ENCODE measurements at regions not wholly inside any gene's neighbourhood (a gene's known extent, or its start where the extent isn't known, plus 50 kb on each side); places are given as distances from the start of the nearest gene placed in this dataset.
"Not testable (repeated sequence)": the region's sequence is repeated elsewhere in the genome, so short reads cannot be mapped to it uniquely, and the experiment has no call there.

DNA sequence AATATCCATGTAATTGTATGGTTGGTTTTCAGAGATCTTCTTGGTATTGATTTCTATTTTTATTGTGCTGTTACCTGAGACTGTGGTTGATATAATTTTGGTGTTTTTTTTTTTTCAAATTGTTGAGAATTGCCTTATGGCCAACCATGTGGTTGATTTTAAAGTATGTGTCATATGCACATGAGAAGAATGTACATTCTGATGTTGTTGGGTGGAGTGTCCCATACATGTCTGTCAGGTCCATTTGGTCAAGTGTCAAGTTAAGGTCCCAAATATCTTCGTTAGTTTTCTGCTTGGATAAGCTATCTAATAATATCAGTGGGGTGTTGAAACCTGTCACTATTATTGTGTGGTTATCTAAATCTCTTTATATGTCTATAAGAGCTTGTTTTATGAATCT is 160.0 kb upstream of the ITGA1 start:
- no peaks in the 10 kb centered on the region for H3K4me1 ChIP-seq (replicated peaks)
- H3K27ac ChIP-seq = no peak overlapping the region
- H3K27me3 ChIP-seq (replicated peaks; ENCODE audit: insufficient read depth) = no peaks in the 10 kb centered on the region
- no peak overlapping the region for H3K4me3 ChIP-seq
- H3K9me3 ChIP-seq = no peaks in the 10 kb centered on the region
- 63% methylated on average over 1 of the region's 1 CpG for WGBS
- intact Hi-C loops (cut with DNase I) = no loop called here
- DNase-seq (ENCODE audit: low spot score) = no peak
- H3K36me3 ChIP-seq = no peaks in the 10 kb centered on the region
- TF ChIP-seq, protein P1, sequence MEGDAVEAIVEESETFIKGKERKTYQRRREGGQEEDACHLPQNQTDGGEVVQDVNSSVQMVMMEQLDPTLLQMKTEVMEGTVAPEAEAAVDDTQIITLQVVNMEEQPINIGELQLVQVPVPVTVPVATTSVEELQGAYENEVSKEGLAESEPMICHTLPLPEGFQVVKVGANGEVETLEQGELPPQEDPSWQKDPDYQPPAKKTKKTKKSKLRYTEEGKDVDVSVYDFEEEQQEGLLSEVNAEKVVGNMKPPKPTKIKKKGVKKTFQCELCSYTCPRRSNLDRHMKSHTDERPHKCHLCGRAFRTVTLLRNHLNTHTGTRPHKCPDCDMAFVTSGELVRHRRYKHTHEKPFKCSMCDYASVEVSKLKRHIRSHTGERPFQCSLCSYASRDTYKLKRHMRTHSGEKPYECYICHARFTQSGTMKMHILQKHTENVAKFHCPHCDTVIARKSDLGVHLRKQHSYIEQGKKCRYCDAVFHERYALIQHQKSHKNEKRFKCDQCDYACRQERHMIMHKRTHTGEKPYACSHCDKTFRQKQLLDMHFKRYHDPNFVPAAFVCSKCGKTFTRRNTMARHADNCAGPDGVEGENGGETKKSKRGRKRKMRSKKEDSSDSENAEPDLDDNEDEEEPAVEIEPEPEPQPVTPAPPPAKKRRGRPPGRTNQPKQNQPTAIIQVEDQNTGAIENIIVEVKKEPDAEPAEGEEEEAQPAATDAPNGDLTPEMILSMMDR (IDR thresholded peaks at IDR 0.05) = no peak
- TF ChIP-seq POLR2A (IDR thresholded peaks at IDR 0.05) (no peak), POLR2AphosphoS5 (IDR thresholded peaks at IDR 0.05) (no peak)

DNA sequence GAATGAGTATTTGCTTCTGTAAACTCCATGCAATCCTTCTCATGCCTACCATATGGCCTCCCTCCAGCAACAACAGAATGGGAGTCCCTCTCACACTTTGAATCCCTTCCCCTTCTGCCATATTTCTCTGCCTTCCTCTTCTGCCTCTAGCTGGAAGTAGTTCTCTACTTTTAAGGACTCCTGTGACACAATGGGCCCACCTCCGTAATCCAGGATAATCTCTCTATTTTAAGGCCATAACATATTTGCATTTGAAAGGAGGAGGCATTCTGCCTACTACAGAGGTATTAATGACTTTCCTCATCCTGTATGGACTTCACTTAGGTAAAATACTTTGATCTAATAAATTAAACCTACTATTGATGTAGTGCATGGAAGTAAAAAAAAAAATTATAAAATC is 155.4 kb upstream of the ITGA1 start:
- WGBS = 96% methylated on average over 1 of the region's 1 CpG
- intact Hi-C loops (cut with DNase I) = no loop called here
- DNase-seq (ENCODE audit: low spot score) = no peak

DNA sequence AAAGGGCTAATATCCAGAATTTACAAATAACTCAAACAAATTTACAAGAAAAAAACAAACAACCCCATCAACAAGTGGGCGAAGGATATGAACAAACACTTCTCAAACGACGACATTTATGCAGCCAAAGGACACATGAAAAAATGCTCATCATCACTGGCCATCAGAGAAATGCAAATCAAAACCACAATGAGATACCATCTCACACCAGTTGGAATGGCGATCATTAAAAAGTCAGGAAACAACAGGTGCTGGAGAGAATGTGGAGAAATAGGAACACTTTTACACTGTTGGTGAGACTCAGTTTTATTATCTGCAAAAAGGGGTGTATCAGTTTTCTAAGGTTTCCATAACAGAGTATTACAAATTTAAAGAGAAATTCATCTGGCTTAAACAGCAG is 153.5 kb upstream of the ITGA1 start:
- H3K27ac ChIP-seq; H3K4me1 ChIP-seq (replicated peaks); DNase-seq (ENCODE audit: low spot score); H3K4me3 ChIP-seq; H3K27me3 ChIP-seq (replicated peaks; ENCODE audit: insufficient read depth); intact Hi-C loops (cut with DNase I); H3K9me3 ChIP-seq; H3K36me3 ChIP-seq: not testable (repeated sequence)
- 76% methylated on average over 4 of the region's 4 CpGs for WGBS

More for the DNA sequence above, 155.4 kb upstream of the ITGA1 start:
- H3K27me3 ChIP-seq (replicated peaks; ENCODE audit: insufficient read depth) = no peaks in the 10 kb centered on the region
- H3K4me1 ChIP-seq (replicated peaks) = no peaks in the 10 kb centered on the region
- no peak overlapping the region for H3K27ac ChIP-seq
- no peak overlapping the region for H3K4me3 ChIP-seq
- H3K36me3 ChIP-seq = no peaks in the 10 kb centered on the region
- TF ChIP-seq, protein P1 (IDR thresholded peaks at IDR 0.05) = no peak
- H3K9me3 ChIP-seq = no peaks in the 10 kb centered on the region

DNA sequence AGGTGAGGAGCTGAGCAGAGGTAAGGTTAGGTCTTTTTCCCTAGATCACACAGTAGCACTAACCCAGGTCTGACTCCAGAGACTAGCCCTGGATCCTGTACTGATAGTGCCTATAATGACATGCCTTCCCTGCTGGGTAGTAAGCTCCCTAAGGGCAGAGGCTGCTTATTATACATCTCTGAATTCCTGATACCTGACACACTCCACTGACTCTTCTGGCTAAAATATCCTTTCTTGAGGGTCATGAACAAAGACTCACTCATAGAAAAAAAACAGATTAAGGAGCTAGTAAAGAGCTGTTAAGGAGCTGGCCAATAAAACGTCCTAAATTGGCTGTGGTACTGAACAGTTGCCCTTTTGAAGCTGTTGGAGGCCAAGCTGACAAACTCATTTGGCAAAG is 149.0 kb upstream of the ITGA1 start:
- TF ChIP-seq, protein P1 (IDR thresholded peaks at IDR 0.05) = no peak
- TF ChIP-seq POLR2AphosphoS5 (IDR thresholded peaks at IDR 0.05) = no peak
- TF ChIP-seq POLR2A (IDR thresholded peaks at IDR 0.05) = no peak
- 0% methylated on average over 1 of the region's 1 CpG for WGBS
- Histone ChIP-seq H3K36me3 (no peaks in the 10 kb centered on the region), H3K9me3 (no peaks in the 10 kb centered on the region), H3K27ac (no peak overlapping the region), H3K4me1 (replicated peaks) (no peaks in the 10 kb centered on the region), H3K4me3 (no peak overlapping the region), H3K27me3 (replicated peaks; ENCODE audit: insufficient read depth) (no peaks in the 10 kb centered on the region)
- intact Hi-C loops (cut with DNase I) = no loop called here
- no peak for DNase-seq (ENCODE audit: low spot score)

DNA sequence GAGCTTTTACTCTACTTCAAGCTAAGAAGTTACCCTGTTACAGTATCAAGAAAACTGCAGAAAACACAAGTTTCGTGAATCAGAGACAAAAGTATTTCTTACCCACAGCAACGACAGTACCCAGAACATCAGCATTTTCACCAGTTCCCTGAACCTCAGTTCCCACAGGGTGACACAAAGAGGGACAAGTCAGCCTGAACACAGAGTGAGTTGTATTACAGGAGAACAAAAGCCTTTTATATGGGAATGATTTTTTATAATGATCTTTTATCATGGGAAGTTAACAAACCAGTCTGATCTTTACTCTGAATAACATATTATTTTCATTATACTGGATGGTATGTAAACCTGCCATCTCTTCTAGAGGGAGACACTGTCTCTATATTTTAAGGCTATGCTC is 139.0 kb upstream of the ITGA1 start:
- TF ChIP-seq, protein P1 (IDR thresholded peaks at IDR 0.05) = no peak
- TF ChIP-seq POLR2A (IDR thresholded peaks at IDR 0.05) (no peak), POLR2AphosphoS5 (IDR thresholded peaks at IDR 0.05) (no peak)

More for the DNA sequence above, 139.0 kb upstream of the ITGA1 start:
- Histone ChIP-seq H3K36me3 (no peaks in the 10 kb centered on the region), H3K9me3 (no peaks in the 10 kb centered on the region), H3K27me3 (replicated peaks; ENCODE audit: insufficient read depth) (no peaks in the 10 kb centered on the region), H3K4me1 (replicated peaks) (no peaks in the 10 kb centered on the region), H3K4me3 (no peak overlapping the region), H3K27ac (no peak overlapping the region)
- 70% methylated on average over 2 of the region's 2 CpGs for WGBS
- no peak for DNase-seq (ENCODE audit: low spot score)
- intact Hi-C loops (cut with DNase I) = no loop called here

Data from prostate gland (tissue), 2 donors.